ENCODE measurements at regions not wholly inside any gene's neighbourhood (a gene's known extent, or its start where the extent isn't known, plus 50 kb on each side); places are given as distances from the start of the nearest gene placed in this dataset.

- no peak for DNase-seq (ENCODE audit: low spot score)
Observed at GRCh38 chr1:182293119-182293589, 98.4 kb downstream of the GLUL start.

- no peak for DNase-seq (ENCODE audit: low spot score)
Observed at GRCh38 chr1:182292193-182292741, 99.3 kb downstream of the GLUL start.

- DNase-seq (ENCODE audit: low spot score) = no peak
Observed at GRCh38 chr1:182291584-182292192, 99.9 kb downstream of the GLUL start.

- no peak for DNase-seq (ENCODE audit: low spot score)
Observed at GRCh38 chr1:182288749-182289604, 102.6 kb downstream of the GLUL start.

- DNase-seq (ENCODE audit: low spot score) = no peak
Observed at GRCh38 chr1:182286761-182287160, 104.8 kb downstream of the GLUL start.

GRCh38 chr1:182283746-182284544 lies 107.6 kb downstream of the GLUL start:
- DNase-seq (ENCODE audit: low spot score) = no peak

- no peak for DNase-seq (ENCODE audit: low spot score)
Observed at GRCh38 chr1:182281541-182281940, 110.0 kb downstream of the GLUL start.

- DNase-seq (ENCODE audit: low spot score) = no peak
Observed at GRCh38 chr1:182280504-182280900, 111.1 kb downstream of the GLUL start.

- DNase-seq (ENCODE audit: low spot score) = no peak
Observed at GRCh38 chr1:182279724-182280503, 111.7 kb downstream of the GLUL start.

- no peak for DNase-seq (ENCODE audit: low spot score)
Observed at GRCh38 chr1:182279302-182279701, 112.3 kb downstream of the GLUL start.

- no peak for DNase-seq (ENCODE audit: low spot score)
Observed at GRCh38 chr1:182278144-182279054, 113.2 kb downstream of the GLUL start.

GRCh38 chr1:182275271-182275670 lies 116.3 kb downstream of the GLUL start:
- no peak for DNase-seq (ENCODE audit: low spot score)

- no peak for DNase-seq (ENCODE audit: low spot score)
Observed at GRCh38 chr1:182274618-182275017, 117.0 kb downstream of the GLUL start.

GRCh38 chr1:182270731-182271130 lies 120.9 kb downstream of the GLUL start:
- DNase-seq (ENCODE audit: low spot score) = no peak

GRCh38 chr1:182269097-182269496 lies 122.5 kb downstream of the GLUL start:
- no peak for DNase-seq (ENCODE audit: low spot score)

GRCh38 chr1:182268669-182269068 lies 122.9 kb downstream of the GLUL start:
- no peak for DNase-seq (ENCODE audit: low spot score)

GRCh38 chr1:182264185-182264584 lies 127.4 kb downstream of the GLUL start:
- no peak for DNase-seq (ENCODE audit: low spot score)

GRCh38 chr1:182263706-182264105 lies 127.9 kb downstream of the GLUL start:
- DNase-seq (ENCODE audit: low spot score) = no peak

- no peak for DNase-seq (ENCODE audit: low spot score)
Observed at GRCh38 chr1:182262425-182262824, 129.2 kb downstream of the GLUL start.

- DNase-seq (ENCODE audit: low spot score) = no peak
Observed at GRCh38 chr1:182261655-182262054, 129.9 kb downstream of the GLUL start.
